ENCODE measurements at regions not wholly inside any gene's neighbourhood (a gene's known extent, or its start where the extent isn't known, plus 50 kb on each side); places are given as distances from the start of the nearest gene placed in this dataset.

- TF ChIP-seq CTCF (conservative IDR thresholded peaks at IDR 0.05; ENCODE audit: low read depth, low read length) (no peak), FOS (IDR thresholded peaks at IDR 0.05; ENCODE audit: low read depth, low read length) (no peak), ELK1 (IDR thresholded peaks at IDR 0.05; ENCODE audit: borderline replicate concordance, low read depth, low read length) (no peak)
Measured at GRCh38 chr14:101200008-101200649, 296.6 kb upstream of the RTL1 start.
